Chondrocyte (in vitro differentiated cells): ENCODE measurements at regions not wholly inside any gene's neighbourhood (a gene's known extent, or its start where the extent isn't known, plus 50 kb on each side); places are given as distances from the start of the nearest gene placed in this dataset.

ENCODE experiments used
- DNase-seq: peaks from one replicate; pipeline ENCODE4 v3.0.0; 2021; ENCODE audit warnings: mixed read lengths, low spot score
- H3K27ac Mint-ChIP-seq: one replicate; pipeline ENCODE4 v1.8.0; 2021; ENCODE audit warnings: mild to moderate bottlenecking, moderate library complexity, mixed read lengths; ENCODE audit not compliant: unreplicated experiment
- H3K27me3 Mint-ChIP-seq: 2 replicates; pipeline ENCODE4 v1.8.0; 2021; ENCODE audit warnings: low read depth, mixed read lengths
- H3K36me3 Mint-ChIP-seq: 2 replicates; pipeline ENCODE4 v1.8.0; 2021; ENCODE audit warnings: low read depth, mixed read lengths
- H3K4me1 Mint-ChIP-seq: 2 replicates; pipeline ENCODE4 v1.8.0; 2021; ENCODE audit warnings: low read depth, mild to moderate bottlenecking, mixed read lengths
- H3K4me3 Mint-ChIP-seq: one replicate; pipeline ENCODE4 v1.8.0; 2021; ENCODE audit warnings: mild to moderate bottlenecking, moderate library complexity, mixed read lengths; ENCODE audit not compliant: unreplicated experiment
- H3K9me3 Mint-ChIP-seq: 2 replicates; pipeline ENCODE4 v1.8.0; 2021; ENCODE audit warnings: low read depth, mixed read lengths
- TF ChIP-seq, protein P1 (sequence below): fragments of 200-600 bp; sonication (generic); IDR thresholded peaks from 2 replicates; pipeline ENCODE4 v1.5.0; 2021; ENCODE audit warnings: antibody characterized with exemption, mild to moderate bottlenecking, moderate library complexity

DNA sequence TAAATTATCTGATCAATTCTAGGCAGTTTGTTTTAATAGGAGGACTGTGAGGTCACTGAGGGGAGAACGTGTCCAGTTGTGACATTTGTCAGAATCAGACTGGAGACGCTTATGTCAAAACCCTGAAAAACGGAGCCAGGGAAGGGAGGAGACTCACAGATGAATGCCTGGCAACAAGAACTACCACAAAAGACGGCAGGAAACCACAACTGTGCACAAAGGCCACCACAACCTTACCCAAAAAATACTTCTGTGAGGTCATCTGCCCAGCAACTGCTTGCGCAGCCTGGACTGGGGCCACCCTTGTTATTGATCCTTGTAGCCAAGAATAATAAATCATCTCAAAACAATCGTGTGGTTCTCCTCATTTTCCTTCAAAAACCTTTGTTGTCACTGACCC is 173.0 kb upstream of the ALKAL2 start:
- H3K4me1 Mint-ChIP-seq = peaks cover 6% of the 10 kb centered on the region
- DNase-seq = no peak
- H3K27me3 Mint-ChIP-seq = peaks cover 20% of the 10 kb centered on the region
- H3K4me3 Mint-ChIP-seq = no peak overlapping the region
- TF ChIP-seq, protein P1, sequence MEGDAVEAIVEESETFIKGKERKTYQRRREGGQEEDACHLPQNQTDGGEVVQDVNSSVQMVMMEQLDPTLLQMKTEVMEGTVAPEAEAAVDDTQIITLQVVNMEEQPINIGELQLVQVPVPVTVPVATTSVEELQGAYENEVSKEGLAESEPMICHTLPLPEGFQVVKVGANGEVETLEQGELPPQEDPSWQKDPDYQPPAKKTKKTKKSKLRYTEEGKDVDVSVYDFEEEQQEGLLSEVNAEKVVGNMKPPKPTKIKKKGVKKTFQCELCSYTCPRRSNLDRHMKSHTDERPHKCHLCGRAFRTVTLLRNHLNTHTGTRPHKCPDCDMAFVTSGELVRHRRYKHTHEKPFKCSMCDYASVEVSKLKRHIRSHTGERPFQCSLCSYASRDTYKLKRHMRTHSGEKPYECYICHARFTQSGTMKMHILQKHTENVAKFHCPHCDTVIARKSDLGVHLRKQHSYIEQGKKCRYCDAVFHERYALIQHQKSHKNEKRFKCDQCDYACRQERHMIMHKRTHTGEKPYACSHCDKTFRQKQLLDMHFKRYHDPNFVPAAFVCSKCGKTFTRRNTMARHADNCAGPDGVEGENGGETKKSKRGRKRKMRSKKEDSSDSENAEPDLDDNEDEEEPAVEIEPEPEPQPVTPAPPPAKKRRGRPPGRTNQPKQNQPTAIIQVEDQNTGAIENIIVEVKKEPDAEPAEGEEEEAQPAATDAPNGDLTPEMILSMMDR = no peak
- H3K9me3 Mint-ChIP-seq = no peaks in the 10 kb centered on the region
- H3K36me3 Mint-ChIP-seq = peaks cover 2% of the 10 kb centered on the region
- no peak overlapping the region for H3K27ac Mint-ChIP-seq

DNA sequence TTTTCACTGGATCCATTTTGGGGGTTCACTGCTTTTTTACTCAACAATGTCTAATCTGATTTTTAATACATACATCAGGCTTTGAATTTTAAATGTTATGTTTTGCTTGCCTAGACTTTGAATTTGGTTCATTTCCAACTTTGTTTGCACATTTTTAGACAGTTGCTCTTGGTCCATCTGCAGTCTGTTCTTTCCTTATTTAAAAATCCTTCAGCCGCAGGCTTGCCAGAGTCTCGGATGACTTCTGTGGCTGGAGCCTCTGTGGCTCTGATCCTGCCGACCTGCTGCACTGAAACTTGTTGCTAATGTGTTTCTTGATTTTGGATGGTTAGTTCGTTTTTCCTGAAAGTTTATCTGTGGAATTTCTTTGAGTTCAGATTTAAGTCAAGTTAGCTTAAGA is 172.0 kb upstream of the ALKAL2 start:
- H3K4me1 Mint-ChIP-seq = peaks cover 6% of the 10 kb centered on the region
- DNase-seq = no peak

DNA sequence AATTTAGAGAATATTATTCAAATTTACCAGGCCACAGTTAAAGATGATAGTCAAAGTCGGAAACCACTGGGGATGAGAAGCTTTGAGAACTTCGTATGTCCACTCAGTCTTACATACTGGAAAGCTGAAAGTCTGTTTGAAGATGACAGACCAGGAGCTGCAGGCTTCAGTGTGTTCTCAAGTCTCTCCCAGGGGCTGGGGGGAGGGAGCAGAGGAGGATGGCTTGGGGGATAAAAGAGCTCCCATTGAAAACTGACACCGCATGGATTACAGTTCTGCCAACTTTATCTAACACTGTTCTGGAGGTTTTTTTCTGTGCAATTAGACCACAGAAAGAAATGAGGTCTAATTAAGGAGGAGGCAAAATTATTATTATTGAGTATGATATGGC is 170.5 kb upstream of the ALKAL2 start:
- peaks cover 2% of the 10 kb centered on the region for H3K36me3 Mint-ChIP-seq
- peaks cover 24% of the 10 kb centered on the region for H3K27me3 Mint-ChIP-seq
- H3K27ac Mint-ChIP-seq = no peak overlapping the region
- no peak overlapping the region for H3K4me3 Mint-ChIP-seq
- TF ChIP-seq, protein P1 = no peak
- no peak for DNase-seq
- H3K4me1 Mint-ChIP-seq = peaks cover 6% of the 10 kb centered on the region
- no peaks in the 10 kb centered on the region for H3K9me3 Mint-ChIP-seq

More for the DNA sequence above, 172.0 kb upstream of the ALKAL2 start:
- Mint-ChIP-seq H3K36me3 (peaks cover 2% of the 10 kb centered on the region), H3K9me3 (no peaks in the 10 kb centered on the region), H3K4me3 (no peak overlapping the region), H3K27ac (no peak overlapping the region), H3K27me3 (peaks cover 24% of the 10 kb centered on the region)
- TF ChIP-seq, protein P1 = no peak

DNA sequence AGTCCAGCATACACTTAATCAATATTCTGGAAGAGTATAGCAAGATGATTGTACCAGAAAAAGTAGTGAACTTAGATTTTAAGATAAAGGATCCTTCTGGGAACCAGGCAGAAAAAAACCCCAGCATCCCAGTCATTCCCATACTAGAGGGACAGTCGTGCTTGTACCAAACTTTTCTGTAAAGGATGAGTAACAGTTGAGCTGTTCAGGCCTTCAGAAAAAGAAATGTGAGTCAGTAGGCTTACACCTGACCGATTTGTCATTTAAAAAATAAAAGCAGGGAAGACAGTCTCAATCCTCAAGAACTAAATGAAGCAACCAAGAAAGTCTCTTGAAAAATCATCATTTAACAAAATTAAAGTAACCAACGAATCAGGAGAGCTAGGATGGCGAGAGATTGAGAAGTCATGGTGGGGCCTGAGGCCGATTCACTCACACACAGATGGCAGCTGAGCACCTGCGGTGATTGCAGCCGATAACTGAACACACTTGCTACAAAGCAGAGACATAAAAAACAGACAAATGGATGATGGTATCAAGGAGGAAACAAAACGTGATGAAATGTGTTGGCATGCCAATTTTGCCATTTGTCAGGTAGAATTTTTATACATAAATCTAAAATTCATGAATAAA is 170.0 kb upstream of the ALKAL2 start:
- no peaks in the 10 kb centered on the region for H3K9me3 Mint-ChIP-seq
- TF ChIP-seq, protein P1 = no peak
- peaks cover 24% of the 10 kb centered on the region for H3K27me3 Mint-ChIP-seq
- DNase-seq = no peak
- H3K36me3 Mint-ChIP-seq = peaks cover 2% of the 10 kb centered on the region
- no peak overlapping the region for H3K27ac Mint-ChIP-seq
- H3K4me3 Mint-ChIP-seq = no peak overlapping the region
- H3K4me1 Mint-ChIP-seq = peaks cover 6% of the 10 kb centered on the region

DNA sequence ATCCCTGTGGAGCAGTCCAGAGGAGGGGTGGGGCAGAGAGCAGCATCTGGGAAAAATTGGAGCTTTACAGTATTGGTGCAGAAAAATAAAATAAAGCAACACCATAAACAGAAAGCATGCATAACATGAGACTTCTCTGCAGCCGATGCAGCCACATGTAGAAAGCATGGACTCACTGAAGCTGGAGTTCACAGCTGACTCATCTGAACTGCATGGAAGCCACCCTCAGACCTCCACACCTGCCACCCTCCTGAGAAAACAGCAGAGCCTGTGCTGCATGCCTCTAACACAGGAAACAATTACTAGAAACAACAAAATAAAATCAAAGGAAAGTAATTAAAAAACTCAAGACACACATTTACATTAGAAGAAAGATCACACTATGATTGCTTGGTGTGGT is 169.4 kb upstream of the ALKAL2 start:
- peaks cover 24% of the 10 kb centered on the region for H3K27me3 Mint-ChIP-seq
- peaks cover 6% of the 10 kb centered on the region for H3K4me1 Mint-ChIP-seq
- H3K36me3 Mint-ChIP-seq = peaks cover 2% of the 10 kb centered on the region
- no peak for DNase-seq
- H3K9me3 Mint-ChIP-seq = no peaks in the 10 kb centered on the region
- no peak overlapping the region for H3K27ac Mint-ChIP-seq
- no peak overlapping the region for H3K4me3 Mint-ChIP-seq
- TF ChIP-seq, protein P1 = no peak
